ENCODE measurements at regions not wholly inside any gene's neighbourhood (a gene's known extent, or its start where the extent isn't known, plus 50 kb on each side); places are given as distances from the start of the nearest gene placed in this dataset.

DNA sequence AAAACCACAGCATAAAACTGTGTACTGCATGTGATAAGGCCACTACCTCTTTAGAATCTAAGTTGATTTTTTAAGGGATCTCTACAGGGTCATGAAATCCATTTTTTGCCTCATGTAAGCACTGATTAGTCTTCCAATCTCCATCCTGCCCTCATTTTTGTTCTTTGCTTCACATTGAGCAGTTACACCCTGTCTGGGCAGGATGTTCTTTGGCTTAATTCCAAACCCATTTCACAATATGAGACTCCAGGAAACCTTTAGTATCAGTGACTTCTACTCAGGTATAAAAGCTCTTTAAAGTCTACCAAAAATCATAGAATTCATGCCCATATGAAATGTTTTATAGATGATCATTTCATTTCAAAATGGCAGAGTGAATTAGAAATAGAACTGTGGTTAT is 592.6 kb downstream of the TBC1D4 start:
- FAIRE-seq, result no peak
- DNase-seq (ENCODE audit: low spot score), result no peak

- FAIRE-seq (no peak), DNase-seq (ENCODE audit: low spot score) (no peak)
These were observed 595.5 kb downstream of the TBC1D4 start for GRCh38 chr13:74886502-74886901.

DNA sequence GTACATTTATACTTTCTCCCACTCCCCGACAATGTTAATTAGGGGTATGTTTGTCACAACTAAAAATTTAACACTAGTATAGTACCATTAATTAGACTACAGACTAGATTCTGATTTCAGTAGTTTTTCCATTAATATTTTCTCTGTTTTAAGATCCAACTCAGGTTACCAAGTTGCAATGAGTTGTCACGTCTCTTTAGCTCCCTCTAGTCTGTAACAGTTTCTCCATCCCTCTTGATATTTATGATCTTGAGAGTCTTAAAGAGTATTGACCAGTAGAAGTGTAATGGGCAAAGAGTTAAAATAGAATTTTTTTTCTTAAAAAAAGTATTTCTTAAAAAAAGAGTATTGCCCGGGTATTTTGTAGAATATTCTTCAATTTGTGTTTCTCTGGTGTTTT is 598.1 kb downstream of the TBC1D4 start:
- FAIRE-seq (no peak), DNase-seq (ENCODE audit: low spot score) (no peak)

- DNase-seq (ENCODE audit: low spot score), result no peak
- no peak for FAIRE-seq
These were observed 610.4 kb downstream of the TBC1D4 start for GRCh38 chr13:74871369-74872070.

GRCh38 chr13:74870865-74871264 is 611.1 kb downstream of the TBC1D4 start:
- no peak for DNase-seq (ENCODE audit: low spot score)

DNA sequence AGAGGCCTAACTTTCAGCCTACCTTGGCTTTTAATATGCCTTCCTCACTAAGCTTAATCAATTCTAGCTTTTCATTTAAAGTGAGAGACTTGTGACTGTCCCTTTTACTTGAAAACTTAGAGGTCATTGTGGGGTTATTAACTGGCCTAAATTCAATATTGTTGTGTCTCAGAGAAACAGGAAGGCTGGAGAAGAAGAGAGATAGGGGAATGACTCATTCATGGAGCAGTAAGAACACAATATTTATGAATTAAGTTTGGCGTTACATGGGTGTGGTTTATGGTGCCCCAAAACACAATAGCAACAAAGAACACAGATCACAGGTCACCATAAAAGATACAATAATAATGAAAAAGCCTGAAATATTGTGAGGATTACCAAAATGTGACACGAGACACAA is 612.1 kb downstream of the TBC1D4 start:
- DNase-seq (ENCODE audit: low spot score) (no peak), FAIRE-seq (no peak)

More at GRCh38 chr13:74870865-74871264, 611.1 kb downstream of the TBC1D4 start:
- no peak for FAIRE-seq

GRCh38 chr13:74868049-74868448 is 613.9 kb downstream of the TBC1D4 start:
- FAIRE-seq, result no peak
- DNase-seq (ENCODE audit: low spot score), result no peak

DNA sequence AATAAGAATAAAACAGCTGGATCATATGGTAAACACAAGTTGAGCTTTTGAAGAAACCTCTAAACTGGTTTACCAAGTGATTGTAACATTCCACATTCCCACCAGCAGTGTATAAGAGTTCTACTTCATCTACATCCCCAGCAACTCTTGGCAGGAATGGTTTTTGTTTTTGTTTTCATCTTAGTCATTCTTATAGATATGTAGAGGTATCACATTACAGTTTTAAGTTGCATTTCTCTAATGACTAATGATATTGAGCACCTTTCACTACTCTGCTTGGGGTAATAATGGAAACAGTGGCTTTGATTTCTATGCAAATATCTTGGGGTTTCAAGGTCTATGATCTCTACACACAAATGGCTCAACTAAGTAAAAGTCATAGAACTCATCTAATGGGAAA is 614.5 kb downstream of the TBC1D4 start:
- FAIRE-seq, result no peak
- DNase-seq (ENCODE audit: low spot score), result no peak

GRCh38 chr13:74866101-74866500 is 615.9 kb downstream of the TBC1D4 start:
- no peak for DNase-seq (ENCODE audit: low spot score)
- no peak for FAIRE-seq

DNA sequence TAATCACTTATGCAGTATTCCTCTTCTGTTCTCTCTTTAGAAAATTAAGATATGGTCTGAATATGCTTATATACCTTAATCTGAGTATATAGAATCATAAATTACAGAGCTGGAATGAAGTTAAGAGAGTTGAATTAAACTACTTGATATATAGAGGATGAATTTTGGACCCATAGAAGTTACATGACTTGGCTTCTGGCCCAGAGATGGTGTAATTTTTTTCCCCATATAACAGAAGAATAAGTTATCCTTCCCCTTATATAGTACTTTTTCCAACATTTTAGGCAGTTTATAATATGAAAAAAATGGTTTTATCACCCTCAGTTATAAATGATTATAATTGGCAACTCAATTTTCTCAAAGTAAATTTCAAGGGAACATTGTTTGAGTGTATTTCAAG is 616.3 kb downstream of the TBC1D4 start:
- FAIRE-seq, result no peak
- DNase-seq (ENCODE audit: low spot score), result no peak

- FAIRE-seq, result no peak
- DNase-seq (ENCODE audit: low spot score), result no peak
These were observed 621.2 kb downstream of the TBC1D4 start for GRCh38 chr13:74860789-74861188.

DNA sequence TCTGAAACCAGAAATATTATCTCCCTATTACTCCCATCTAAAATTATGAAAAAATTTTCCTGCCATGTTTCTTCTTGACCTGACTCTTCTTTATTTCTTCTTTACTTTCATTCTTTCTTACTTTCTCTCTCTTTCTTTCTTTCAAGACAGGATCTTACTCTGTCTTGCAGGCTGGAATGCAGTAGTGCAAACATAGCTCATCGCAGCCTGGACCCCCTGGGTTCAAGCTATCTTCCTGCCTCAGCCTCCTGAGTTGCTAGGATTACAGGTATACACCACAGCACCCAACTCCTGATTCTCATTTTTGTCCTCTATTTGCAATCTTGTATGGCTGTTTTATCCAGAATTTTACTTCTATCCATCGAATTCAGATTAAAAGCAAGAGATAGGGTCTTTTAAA is 631.1 kb downstream of the TBC1D4 start:
- no peak for FAIRE-seq

DNA sequence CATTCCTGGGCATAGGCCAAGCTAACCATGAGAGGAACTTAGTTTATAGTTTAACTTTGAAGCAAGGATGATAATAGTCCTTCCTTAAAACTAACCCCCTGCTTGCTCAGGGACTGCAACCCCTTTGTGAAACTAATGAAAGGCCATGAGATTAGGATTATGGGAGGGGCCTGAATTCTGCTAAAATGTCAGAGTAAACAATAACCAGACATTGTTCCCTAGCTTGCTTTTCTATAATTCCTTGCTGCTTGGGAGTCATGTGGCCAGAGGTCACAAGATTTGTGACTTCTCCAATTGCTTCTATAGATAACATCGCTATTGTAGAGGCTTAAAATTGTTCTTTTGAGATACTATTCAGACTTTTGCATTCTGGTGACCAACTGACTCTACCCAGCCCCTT is 634.0 kb downstream of the TBC1D4 start:
- FAIRE-seq (no peak), DNase-seq (ENCODE audit: low spot score) (no peak)

More for the DNA sequence above, 631.1 kb downstream of the TBC1D4 start:
- DNase-seq (ENCODE audit: low spot score), result no peak

- no peak for DNase-seq (ENCODE audit: low spot score)
- no peak for FAIRE-seq
These were observed 636.2 kb downstream of the TBC1D4 start for GRCh38 chr13:74845806-74846205.

DNA sequence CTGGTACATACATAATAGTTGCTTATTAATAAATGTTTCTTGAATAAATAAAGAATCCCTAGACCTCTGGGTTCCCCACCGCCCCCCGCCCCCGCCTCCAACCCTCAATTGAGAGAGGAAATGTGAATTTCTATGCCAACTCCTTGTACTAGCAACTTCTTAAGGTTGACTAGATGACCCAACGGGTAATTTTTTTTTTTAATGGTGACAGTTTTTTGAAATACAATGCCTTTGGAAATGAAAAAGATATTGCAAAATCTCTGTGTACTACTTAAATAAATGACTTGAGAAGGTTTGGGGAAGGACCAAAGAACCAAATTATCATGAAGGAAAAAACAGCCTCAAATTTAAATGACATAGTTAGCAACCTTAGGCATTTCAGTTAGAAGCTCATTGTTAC is 640.3 kb downstream of the TBC1D4 start:
- DNase-seq (ENCODE audit: low spot score) (no peak), FAIRE-seq (no peak)

- no peak for FAIRE-seq
- DNase-seq (ENCODE audit: low spot score), result no peak
These were observed 640.8 kb downstream of the TBC1D4 start for GRCh38 chr13:74841123-74841522.

GRCh38 chr13:74839656-74840055 is 642.3 kb downstream of the TBC1D4 start:
- no peak for FAIRE-seq
- no peak for DNase-seq (ENCODE audit: low spot score)

GRCh38 chr13:74838096-74838495 is 643.9 kb downstream of the TBC1D4 start:
- FAIRE-seq (no peak), DNase-seq (ENCODE audit: low spot score) (no peak)

- FAIRE-seq (no peak), DNase-seq (ENCODE audit: low spot score) (no peak)
These were observed 645.3 kb downstream of the TBC1D4 start for GRCh38 chr13:74836628-74837027.

DNA sequence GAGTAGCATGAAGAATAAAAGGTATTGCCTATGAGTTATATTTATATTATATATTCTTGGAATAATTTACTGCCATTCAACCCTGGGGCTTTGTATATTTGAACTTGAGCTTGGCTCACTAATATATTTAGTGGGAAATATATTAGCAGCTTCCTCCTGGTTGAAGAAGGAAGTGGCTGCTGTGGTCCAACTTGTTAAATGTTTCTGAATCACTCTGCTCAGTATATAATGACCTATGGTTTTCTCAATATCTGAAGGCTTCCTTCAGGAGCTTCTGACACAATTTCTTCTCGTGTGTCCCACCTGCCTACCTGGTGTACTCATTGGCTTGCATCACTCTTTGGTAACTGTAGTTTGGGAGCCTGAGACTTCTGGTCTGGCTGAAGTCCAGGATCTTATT is 646.4 kb downstream of the TBC1D4 start:
- no peak for FAIRE-seq

DNA sequence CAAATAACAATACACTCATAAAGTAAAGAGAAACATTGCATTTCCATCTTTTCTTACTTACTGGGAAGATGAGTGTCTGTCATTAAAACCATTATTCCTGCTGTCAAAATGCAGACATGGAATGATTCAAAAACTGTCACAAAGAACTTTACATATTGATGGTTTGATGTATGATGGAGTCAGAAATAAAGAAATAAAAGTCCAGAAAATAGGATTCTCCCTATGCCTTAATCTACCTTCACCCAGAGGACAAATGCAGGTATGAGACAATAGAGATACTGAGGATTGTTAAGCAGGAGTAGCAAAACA is 656.1 kb downstream of the TBC1D4 start:
- no peak for FAIRE-seq
- DNase-seq (ENCODE audit: low spot score), result no peak

More for the DNA sequence above, 646.4 kb downstream of the TBC1D4 start:
- DNase-seq (ENCODE audit: low spot score), result no peak

DNA sequence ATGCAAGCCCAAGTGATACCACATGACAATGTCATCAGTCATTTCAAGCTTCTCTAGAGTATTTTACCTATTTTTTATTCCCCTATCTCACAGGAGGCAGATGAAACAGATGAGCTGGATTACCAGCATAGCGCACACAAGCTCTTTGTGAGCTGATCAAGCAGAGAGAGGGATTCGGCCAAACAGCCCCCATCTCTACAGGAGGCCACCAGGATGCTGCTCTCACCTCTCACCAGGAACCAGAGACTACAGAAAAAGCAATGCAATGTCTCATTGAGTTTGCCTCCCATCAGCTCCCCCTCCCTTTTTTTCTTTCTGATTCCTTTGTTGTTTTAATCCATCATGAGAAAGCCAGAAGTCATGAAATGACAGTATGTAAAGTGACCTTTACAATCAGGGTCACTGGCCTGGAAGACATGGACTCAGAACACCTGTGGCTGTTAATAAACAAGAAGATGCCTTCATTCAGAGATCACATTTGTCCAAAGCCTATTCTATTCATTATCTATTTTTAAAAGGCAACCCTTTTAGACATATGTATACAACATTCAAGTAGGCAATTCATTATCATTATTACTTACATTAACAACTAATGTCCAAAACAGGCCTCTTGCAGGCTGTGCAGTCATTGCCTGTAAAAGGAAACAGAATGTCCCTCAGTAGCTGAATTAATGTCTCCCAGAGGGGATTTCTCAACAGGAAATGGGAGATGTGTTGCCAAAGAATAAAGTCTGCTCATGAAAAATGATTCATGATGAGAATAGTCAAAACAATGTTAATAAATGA is 656.6 kb downstream of the TBC1D4 start:
- no peak for DNase-seq (ENCODE audit: low spot score)
- no peak for FAIRE-seq

GRCh38 chr13:74820809-74821208 is 661.2 kb downstream of the TBC1D4 start:
- no peak for DNase-seq (ENCODE audit: low spot score)
- no peak for FAIRE-seq

Measured in urothelium cell line (cell line).